GM19239 (cell line): ENCODE measurements at regions not wholly inside any gene's neighbourhood (a gene's known extent, or its start where the extent isn't known, plus 50 kb on each side); places are given as distances from the start of the nearest gene placed in this dataset.
"Not testable (repeated sequence)": the region's sequence is repeated elsewhere in the genome, so short reads cannot be mapped to it uniquely, and the experiment has no call there.

Experiments used
- DNase-seq: peaks from one replicate; pipeline ENCODE4 v3.0.0; 2011; ENCODE audit warnings: low spot score; ENCODE audit not compliant: insufficient read length
- FAIRE-seq: peaks from 2 replicates; lab custom pipeline; 2011; peaks lifted over from hg19 to GRCh38; lab: Jason Lieb, UNC

DNA sequence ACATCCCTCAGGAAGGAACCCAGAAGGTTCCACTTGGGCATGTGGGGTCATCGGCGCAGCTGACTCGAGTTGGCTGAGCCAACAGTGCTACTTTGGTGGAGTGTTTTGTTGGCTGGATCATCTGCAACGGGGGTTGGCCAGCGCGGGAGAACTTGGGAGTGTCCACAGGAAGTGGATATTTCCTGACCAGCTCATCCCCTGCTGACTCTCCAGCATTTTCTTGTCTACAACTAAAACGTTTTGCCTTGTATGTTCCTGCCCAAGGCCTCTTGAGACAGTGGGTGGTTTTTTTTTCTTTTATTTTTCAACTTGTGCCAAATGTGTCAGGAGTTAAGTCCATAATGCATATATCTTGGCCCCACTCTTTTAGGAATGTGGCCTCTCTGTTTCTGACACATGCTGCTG, 208.6 kb downstream of the ZNF365 start:
- DNase-seq (no peak), FAIRE-seq (no peak)

GRCh38 chr10:62583876-62584615, 209.9 kb downstream of the ZNF365 start:
- DNase-seq = no peak
- FAIRE-seq = no peak

- DNase-seq (no peak), FAIRE-seq (no peak)
These were observed 210.6 kb downstream of the ZNF365 start for GRCh38 chr10:62584731-62585130.

DNA sequence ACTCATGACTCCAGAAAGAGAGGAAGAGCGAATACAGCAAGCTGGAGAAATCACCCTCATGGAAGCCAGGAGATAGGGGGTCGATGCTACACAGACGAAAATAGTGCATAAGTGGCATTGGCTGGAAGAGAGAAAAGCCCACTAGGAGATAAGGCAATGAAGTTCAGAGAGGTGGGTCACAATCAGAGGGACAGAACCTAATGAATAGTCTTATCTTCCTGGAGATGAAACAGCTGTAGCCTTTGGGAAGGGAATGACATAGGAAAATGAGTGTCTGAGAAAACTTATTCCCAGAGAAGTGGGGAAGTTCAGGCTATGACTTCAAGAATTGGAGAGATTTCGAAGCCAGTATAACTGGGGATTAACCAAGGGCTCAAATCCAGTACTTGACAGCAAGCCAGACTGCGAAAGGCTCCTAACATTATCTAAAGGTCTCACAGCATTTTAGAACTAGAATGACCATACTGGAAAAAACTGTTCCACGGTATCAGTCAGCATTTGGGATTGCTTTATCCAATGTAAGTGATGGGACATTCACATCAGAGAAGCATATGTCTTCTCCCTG, 211.1 kb downstream of the ZNF365 start:
- no peak for FAIRE-seq

GRCh38 chr10:62587011-62587410, 212.8 kb downstream of the ZNF365 start:
- FAIRE-seq = no peak
- DNase-seq = no peak

More for the DNA sequence above, 211.1 kb downstream of the ZNF365 start:
- DNase-seq = no peak

- DNase-seq = no peak
These were observed 213.9 kb downstream of the ZNF365 start for GRCh38 chr10:62588116-62588515.

GRCh38 chr10:62589689-62590088, 214.8 kb upstream of the ADO start:
- FAIRE-seq (peak; percentile 51), DNase-seq (no peak)

More at GRCh38 chr10:62588116-62588515, 213.9 kb downstream of the ZNF365 start:
- no peak for FAIRE-seq

- no peak for FAIRE-seq
- no peak for DNase-seq
These were observed 214.2 kb upstream of the ADO start for GRCh38 chr10:62590306-62590705.

DNA sequence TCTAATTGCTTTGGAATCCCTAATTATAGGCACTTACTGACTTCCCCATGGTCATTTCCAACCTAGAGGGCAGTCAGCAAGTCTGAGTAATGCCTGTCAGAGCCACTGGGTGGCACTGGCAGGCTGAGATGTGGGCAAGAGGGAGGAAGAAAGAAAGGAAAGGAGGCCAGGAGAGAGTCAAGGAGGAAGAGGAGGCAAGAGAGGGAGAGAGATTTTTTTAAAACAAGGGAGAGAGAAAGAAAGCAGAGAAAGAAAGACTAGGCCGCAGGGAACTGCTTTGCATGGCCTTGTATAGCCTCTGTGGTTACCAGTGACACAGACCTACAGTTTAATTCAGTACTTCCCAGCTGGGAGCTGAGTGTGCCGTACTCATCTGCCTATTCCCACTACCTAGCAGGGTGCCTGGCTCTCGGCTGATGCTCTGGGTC, 210.4 kb upstream of the ADO start:
- FAIRE-seq = peak; percentile 96

GRCh38 chr10:62597226-62597625, 207.3 kb upstream of the ADO start:
- FAIRE-seq (no peak), DNase-seq (no peak)

More for the DNA sequence above, 210.4 kb upstream of the ADO start:
- DNase-seq = peak; percentile 32

DNA sequence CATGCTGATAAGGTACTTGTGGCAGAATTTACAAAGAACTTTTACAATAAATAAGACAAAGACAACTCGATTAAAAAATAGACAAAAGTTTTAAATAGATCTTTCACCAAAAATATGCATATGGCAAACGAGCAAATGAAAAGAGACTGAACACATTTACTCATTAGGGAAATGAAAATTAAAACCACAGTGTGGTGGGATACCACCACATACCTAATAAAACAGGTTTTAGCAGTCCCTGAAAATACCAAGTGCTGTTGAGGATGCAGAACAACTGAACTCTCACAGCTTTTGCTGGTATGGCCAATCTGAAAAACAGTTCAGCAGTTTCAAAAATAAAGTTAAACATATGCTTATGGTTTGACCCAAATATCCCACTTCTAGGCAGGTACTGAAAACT, 205.4 kb upstream of the ADO start:
- no peak for FAIRE-seq
- DNase-seq = no peak

- FAIRE-seq, DNase-seq: not testable (repeated sequence)
These were observed 198.0 kb upstream of the ADO start for GRCh38 chr10:62606551-62606950.

GRCh38 chr10:62608189-62608875, 196.2 kb upstream of the ADO start:
- FAIRE-seq = not testable (repeated sequence)

DNA sequence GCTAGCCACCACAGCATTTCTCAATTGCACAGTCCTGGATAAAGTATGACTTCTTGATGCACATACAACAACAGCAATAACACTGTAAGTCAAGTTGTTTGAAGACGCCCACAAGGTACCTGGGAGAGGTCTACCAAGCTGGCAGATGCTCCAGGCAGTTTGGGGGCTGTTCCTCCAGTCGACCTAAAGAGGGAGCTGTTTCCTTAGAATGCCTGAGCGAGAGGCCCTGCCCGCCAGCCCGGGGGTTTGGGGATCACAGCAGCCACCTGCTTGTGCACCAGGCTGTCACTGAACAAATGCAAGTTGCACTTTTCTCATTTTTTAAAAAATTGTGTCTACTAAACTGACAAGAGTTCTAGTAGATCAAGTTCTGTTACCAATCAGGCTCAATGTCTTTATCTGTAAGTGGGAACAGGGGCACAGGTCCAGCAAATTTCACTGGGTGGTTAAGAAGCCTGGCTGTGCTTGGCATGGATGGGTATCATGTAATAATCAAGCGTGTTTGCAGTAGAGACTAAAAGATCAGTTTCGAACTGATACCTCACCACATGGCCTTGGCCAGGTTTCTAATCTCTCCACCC, 193.8 kb upstream of the ADO start:
- peak; percentile 97 for FAIRE-seq
- DNase-seq = peak; percentile 70

More at GRCh38 chr10:62608189-62608875, 196.2 kb upstream of the ADO start:
- DNase-seq = not testable (repeated sequence)

GRCh38 chr10:62613424-62613823, 191.1 kb upstream of the ADO start:
- DNase-seq = no peak
- peak; percentile 57 for FAIRE-seq

- FAIRE-seq (peak; percentile 11), DNase-seq (no peak)
These were observed 190.7 kb upstream of the ADO start for GRCh38 chr10:62613859-62614258.

DNA sequence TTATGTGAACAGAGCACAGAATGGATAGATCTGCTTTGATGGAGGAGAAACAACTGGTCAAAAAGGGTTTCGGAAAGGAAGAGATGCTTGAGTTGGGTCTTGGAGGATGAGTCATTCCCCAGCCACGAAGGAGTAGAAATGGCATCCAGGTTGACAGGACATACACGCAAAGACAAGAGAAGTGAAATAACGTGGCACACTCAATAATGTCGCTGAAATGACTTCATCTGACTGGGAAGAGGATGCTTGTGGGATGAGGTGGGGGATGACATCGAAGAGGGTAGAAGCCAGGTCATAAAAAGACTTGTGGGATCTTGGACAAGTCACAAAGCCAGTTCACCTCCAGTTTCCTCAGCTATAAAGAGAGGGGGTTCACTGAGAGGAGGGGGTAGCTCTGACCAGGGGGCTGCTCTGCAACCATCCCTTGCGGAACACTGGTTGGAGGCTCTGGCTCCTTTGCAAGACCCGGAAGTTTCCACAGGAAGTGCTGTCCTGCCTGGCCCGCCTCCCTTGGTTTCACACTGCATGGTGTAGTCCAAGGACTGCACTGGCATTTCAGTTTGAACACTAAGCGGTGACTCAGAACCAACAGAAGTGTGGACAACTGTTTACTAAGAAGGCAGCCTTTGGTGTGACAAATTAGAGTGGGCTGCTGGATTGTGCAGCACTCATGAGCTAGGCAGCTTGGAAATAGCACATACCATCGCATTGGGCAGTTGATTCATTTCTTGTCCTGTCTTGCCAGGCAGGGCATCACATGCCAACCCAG, 189.9 kb upstream of the ADO start:
- DNase-seq (no peak), FAIRE-seq (peak; percentile 92)

DNA sequence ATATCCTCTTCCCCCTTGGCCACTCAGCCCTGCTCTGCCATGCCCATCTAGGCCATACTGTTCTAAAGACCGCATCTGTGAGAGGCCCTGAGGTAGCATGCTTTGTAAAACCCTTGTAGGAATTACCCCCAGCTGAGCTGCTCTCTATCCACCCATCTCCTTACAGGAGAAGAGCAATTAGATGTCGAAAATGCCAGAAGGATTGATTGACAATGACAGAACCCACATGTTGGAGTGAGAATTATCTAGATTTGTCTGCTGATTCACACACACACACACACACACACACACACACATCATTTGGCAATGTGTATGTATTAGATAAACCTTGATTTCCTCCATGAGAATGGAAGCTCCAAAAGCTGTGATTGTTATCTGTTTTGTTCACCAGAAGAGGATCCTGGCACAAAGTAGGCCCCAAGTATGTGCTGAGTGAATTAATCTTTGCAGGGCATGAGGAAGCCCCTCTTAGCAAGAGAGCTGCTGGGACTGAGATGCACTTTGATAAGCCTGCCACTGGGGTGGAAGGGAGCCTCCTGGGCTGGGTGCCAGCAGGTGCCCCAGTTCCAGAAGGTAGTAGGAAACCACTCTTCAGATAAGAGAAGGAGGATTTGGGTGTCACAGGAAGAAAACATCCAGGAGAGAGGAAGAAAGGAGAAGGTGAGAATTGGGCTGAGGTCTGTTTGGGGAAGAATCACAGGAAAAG, 187.5 kb upstream of the ADO start:
- FAIRE-seq (no peak), DNase-seq (no peak)

DNA sequence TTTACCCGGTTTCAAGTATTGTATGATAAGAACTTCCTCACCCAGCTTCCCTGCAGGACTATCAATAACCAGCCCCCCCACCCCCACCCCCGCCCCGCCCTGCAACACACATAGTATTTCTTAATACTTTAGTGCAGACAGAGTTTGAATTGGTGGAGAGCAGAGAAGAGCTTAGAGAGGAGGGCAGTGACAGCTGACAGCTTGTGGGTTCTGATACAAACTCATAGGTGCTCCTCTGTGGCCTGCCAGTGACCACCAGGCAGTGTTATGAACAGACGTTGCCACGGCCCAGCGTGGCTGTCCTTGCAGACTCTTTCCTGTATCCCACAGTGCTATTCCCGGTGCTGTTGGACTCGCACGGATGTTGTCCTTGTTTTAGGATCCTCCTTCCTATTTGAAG, 186.9 kb upstream of the ADO start:
- no peak for FAIRE-seq
- no peak for DNase-seq
